IMR-90 (cell line): ENCODE measurements at regions not wholly inside any gene's neighbourhood (a gene's known extent, or its start where the extent isn't known, plus 50 kb on each side); places are given as distances from the start of the nearest gene placed in this dataset.

ENCODE experiments used
- CEBPB ChIP-seq: IDR thresholded peaks from 2 replicates; pipeline ENCODE4 v1.6.1; 2012; ENCODE audit warnings: low read depth, low read length, improper control_type of control experiment
- TF ChIP-seq, protein P1 (sequence below): fragments of 150-350 bp; IDR thresholded peaks from 2 replicates; pipeline ENCODE4 v1.6.1; 2016; ENCODE audit warnings: low read depth, mild to moderate bottlenecking, low read length, moderate library complexity, borderline replicate concordance
- TF ChIP-seq, protein P2 (sequence below): conservative IDR thresholded peaks from 2 replicates; pipeline ENCODE4 v1.5.1; 2012; ENCODE audit warnings: mild to moderate bottlenecking, low read depth, low read length, improper control_type of control experiment

DNA sequence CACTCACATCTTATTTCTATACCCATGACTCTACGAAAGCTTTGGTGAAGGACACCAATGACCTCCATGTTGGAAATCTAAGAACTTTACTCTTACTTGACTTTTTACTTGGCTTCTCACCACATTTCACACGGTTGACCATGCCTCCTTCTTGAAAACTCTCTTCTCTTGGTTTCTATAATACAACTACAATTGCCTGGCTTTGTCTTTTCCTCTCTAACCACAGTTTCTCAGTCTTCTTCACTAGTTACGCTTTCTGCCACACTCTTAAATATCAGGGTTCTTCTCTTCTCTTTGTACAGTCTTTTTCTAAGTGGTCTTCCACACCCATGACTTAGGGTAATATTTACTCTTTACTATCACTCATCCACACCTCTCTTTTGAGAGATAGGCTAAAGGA lies 2079.8 kb upstream of the WWC1 start:
- TF ChIP-seq, protein P1, sequence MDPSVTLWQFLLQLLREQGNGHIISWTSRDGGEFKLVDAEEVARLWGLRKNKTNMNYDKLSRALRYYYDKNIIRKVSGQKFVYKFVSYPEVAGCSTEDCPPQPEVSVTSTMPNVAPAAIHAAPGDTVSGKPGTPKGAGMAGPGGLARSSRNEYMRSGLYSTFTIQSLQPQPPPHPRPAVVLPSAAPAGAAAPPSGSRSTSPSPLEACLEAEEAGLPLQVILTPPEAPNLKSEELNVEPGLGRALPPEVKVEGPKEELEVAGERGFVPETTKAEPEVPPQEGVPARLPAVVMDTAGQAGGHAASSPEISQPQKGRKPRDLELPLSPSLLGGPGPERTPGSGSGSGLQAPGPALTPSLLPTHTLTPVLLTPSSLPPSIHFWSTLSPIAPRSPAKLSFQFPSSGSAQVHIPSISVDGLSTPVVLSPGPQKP: no peak
- no peak for TF ChIP-seq CEBPB
- TF ChIP-seq, protein P2, sequence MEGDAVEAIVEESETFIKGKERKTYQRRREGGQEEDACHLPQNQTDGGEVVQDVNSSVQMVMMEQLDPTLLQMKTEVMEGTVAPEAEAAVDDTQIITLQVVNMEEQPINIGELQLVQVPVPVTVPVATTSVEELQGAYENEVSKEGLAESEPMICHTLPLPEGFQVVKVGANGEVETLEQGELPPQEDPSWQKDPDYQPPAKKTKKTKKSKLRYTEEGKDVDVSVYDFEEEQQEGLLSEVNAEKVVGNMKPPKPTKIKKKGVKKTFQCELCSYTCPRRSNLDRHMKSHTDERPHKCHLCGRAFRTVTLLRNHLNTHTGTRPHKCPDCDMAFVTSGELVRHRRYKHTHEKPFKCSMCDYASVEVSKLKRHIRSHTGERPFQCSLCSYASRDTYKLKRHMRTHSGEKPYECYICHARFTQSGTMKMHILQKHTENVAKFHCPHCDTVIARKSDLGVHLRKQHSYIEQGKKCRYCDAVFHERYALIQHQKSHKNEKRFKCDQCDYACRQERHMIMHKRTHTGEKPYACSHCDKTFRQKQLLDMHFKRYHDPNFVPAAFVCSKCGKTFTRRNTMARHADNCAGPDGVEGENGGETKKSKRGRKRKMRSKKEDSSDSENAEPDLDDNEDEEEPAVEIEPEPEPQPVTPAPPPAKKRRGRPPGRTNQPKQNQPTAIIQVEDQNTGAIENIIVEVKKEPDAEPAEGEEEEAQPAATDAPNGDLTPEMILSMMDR: no peak
